Panc1 (cell line): ENCODE measurements at regions not wholly inside any gene's neighbourhood (a gene's known extent, or its start where the extent isn't known, plus 50 kb on each side); places are given as distances from the start of the nearest gene placed in this dataset.

ENCODE experiments used
- POLR2AphosphoS5 ChIP-seq: IDR thresholded peaks from 2 replicates; pipeline ENCODE4 v1.6.1; 2012; ENCODE audit warnings: mild to moderate bottlenecking, low read depth, low read length, moderate library complexity
- TF ChIP-seq, protein P1 (sequence below): fragments of 450-650 bp; IDR thresholded peaks from 2 replicates; pipeline ENCODE4 v1.5.1; 2017; ENCODE audit warnings: mild to moderate bottlenecking

GRCh38 chr5:72034770-72035169, 72.5 kb upstream of the MAP1B start:
- no peak for TF ChIP-seq POLR2AphosphoS5
- TF ChIP-seq, protein P1, sequence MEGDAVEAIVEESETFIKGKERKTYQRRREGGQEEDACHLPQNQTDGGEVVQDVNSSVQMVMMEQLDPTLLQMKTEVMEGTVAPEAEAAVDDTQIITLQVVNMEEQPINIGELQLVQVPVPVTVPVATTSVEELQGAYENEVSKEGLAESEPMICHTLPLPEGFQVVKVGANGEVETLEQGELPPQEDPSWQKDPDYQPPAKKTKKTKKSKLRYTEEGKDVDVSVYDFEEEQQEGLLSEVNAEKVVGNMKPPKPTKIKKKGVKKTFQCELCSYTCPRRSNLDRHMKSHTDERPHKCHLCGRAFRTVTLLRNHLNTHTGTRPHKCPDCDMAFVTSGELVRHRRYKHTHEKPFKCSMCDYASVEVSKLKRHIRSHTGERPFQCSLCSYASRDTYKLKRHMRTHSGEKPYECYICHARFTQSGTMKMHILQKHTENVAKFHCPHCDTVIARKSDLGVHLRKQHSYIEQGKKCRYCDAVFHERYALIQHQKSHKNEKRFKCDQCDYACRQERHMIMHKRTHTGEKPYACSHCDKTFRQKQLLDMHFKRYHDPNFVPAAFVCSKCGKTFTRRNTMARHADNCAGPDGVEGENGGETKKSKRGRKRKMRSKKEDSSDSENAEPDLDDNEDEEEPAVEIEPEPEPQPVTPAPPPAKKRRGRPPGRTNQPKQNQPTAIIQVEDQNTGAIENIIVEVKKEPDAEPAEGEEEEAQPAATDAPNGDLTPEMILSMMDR, result no peak
